Spleen (tissue), 7 donors: ENCODE measurements at regions not wholly inside any gene's neighbourhood (a gene's known extent, or its start where the extent isn't known, plus 50 kb on each side); places are given as distances from the start of the nearest gene placed in this dataset.

Source experiments
- CTCF ChIP-seq, 11 experiments: fragments of 200-600 bp in 7 of 11; fragments of 450-650 bp in 4 of 11; sonication (generic) in 4 of 11; IDR thresholded peaks in 8 of 11; conservative IDR thresholded peaks in 3 of 11; 1 replicate in 7 of 11; 2 replicates in 4 of 11; pipeline versions ENCODE4 v1.4.0 to v1.8.0; 2016 to 2021; ENCODE audit warnings: antibody characterized with exemption in 11 of 11, inconsistent platforms in 4 of 11, mild to moderate bottlenecking in 1 of 11
- POLR2A ChIP-seq, 3 donors: fragments of 450-650 bp; IDR thresholded peaks; one replicate each; pipeline ENCODE4 v1.5.1; 2017; ENCODE audit warnings: antibody characterized with exemption in 3 of 3, mild to moderate bottlenecking in 1 of 3
- donor health status: DM: no; HTN: no; CAD: no; lungs with moderate emphysema.
- donor health status: DM: no; HTN: no; CAD: no.
- donor health status: DM: no; HTN: no; CAD: no.

- TF ChIP-seq CTCF (IDR thresholded peaks at IDR 0.05 in 8 of 11, conservative IDR thresholded peaks at IDR 0.05 in 3 of 11) (no peak), POLR2A (IDR thresholded peaks at IDR 0.05) (no peak)
Observed at GRCh38 chr12:34215893-34216285, 193.6 kb downstream of the ALG10 start.
